Prostate gland (tissue), 2 donors: ENCODE measurements at regions not wholly inside any gene's neighbourhood (a gene's known extent, or its start where the extent isn't known, plus 50 kb on each side); places are given as distances from the start of the nearest gene placed in this dataset.

Experiments used
- DNase-seq: peaks from one replicate; pipeline ENCODE4 v3.0.0-alpha.2; 2019; ENCODE audit warnings: low spot score
- H3K27ac ChIP-seq, 2 donors: fragments of 200-600 bp; sonication (generic); 2 replicates each; pipeline ENCODE4 v1.5.1; 2017 to 2019
- H3K27me3 ChIP-seq: fragments of 200-600 bp; sonication (generic); replicated peaks from 2 replicates; pipeline ENCODE4 v1.5.1; 2019; ENCODE audit not compliant: insufficient read depth
- H3K36me3 ChIP-seq, 2 donors: fragments of 200-600 bp; sonication (generic); 1 replicate in 1 of 2; 2 replicates in 1 of 2; pipeline versions ENCODE4 v1.5.1 to v1.8.1; 2017 to 2019
- H3K4me1 ChIP-seq: fragments of 200-600 bp; sonication (generic); replicated peaks from 2 replicates; pipeline ENCODE4 v1.5.1; 2019
- H3K4me3 ChIP-seq, 2 donors: fragments of 200-600 bp; sonication (generic); 2 replicates each; pipeline ENCODE4 v1.5.1; 2017 to 2019
- H3K9me3 ChIP-seq: fragments of 200-600 bp; sonication (generic); 2 replicates; pipeline ENCODE4 v1.5.1; 2017
- POLR2A ChIP-seq: fragments of 450-650 bp; IDR thresholded peaks from one replicate; pipeline ENCODE4 v1.6.1; 2016; ENCODE audit warnings: antibody characterized with exemption, mild to moderate bottlenecking
- POLR2AphosphoS5 ChIP-seq: sonication (generic); formaldehyde crosslinking; IDR thresholded peaks from one replicate; pipeline ENCODE4 v1.6.1; 2017; ENCODE audit warnings: antibody characterized with exemption
- WGBS: methylation state at CpG from one replicate; pipeline ENCODE4 v1.1.5; 2018; 5-methylcytosine and 5-hydroxymethylcytosine counted together
- intact Hi-C: fragments of 100-400 bp; cut with DNase I; formaldehyde crosslinking; loops from one replicate; pipeline ENCODE4 v1.14.2; 2022
- TF ChIP-seq, protein P1 (sequence below), 4 experiments: fragments of 200-600 bp in 2 of 4; fragments of 450-650 bp in 2 of 4; sonication (generic) in 2 of 4; IDR thresholded peaks; 1 replicate in 3 of 4; 2 replicates in 1 of 4; pipeline ENCODE4 v1.5.1; 2016 to 2019; ENCODE audit warnings: antibody characterized with exemption in 4 of 4, mild to moderate bottlenecking in 2 of 4, moderate library complexity in 2 of 4

DNA sequence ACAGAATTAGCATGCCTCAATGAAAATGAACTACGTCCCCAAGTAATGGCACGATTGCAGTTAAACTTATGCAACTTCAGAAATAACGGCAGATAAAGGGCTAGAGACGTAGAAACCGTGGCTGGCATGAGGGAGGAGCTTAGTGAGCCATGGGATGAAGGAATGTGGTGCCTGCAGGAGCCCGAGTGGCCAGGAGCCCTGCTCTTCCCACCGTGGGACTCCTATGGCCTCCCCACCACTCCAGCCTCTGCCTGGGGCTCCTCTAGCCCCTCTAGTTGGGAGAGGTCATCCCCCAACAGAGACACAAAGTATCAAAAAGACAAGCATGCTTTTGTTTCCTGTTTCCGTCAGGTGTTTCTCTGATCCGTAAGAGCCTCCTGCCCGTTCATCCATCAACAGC, 75.1 kb upstream of the BHLHE23 start:
- WGBS = 37% methylated on average over 10 of the region's 10 CpGs
- no peaks in the 10 kb centered on the region for H3K4me1 ChIP-seq
- no peak overlapping the region for H3K4me3 ChIP-seq
- TF ChIP-seq, protein P1, sequence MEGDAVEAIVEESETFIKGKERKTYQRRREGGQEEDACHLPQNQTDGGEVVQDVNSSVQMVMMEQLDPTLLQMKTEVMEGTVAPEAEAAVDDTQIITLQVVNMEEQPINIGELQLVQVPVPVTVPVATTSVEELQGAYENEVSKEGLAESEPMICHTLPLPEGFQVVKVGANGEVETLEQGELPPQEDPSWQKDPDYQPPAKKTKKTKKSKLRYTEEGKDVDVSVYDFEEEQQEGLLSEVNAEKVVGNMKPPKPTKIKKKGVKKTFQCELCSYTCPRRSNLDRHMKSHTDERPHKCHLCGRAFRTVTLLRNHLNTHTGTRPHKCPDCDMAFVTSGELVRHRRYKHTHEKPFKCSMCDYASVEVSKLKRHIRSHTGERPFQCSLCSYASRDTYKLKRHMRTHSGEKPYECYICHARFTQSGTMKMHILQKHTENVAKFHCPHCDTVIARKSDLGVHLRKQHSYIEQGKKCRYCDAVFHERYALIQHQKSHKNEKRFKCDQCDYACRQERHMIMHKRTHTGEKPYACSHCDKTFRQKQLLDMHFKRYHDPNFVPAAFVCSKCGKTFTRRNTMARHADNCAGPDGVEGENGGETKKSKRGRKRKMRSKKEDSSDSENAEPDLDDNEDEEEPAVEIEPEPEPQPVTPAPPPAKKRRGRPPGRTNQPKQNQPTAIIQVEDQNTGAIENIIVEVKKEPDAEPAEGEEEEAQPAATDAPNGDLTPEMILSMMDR (IDR thresholded peaks at IDR 0.05) = no peak
- TF ChIP-seq POLR2A (no peak), POLR2AphosphoS5 (no peak)
- intact Hi-C loops = no loop called here
- DNase-seq = no peak
- H3K27me3 ChIP-seq = peaks cover 8% of the 10 kb centered on the region
- no peaks in the 10 kb centered on the region for H3K9me3 ChIP-seq
- H3K36me3 ChIP-seq = no peaks in the 10 kb centered on the region
- no peak overlapping the region for H3K27ac ChIP-seq

DNA sequence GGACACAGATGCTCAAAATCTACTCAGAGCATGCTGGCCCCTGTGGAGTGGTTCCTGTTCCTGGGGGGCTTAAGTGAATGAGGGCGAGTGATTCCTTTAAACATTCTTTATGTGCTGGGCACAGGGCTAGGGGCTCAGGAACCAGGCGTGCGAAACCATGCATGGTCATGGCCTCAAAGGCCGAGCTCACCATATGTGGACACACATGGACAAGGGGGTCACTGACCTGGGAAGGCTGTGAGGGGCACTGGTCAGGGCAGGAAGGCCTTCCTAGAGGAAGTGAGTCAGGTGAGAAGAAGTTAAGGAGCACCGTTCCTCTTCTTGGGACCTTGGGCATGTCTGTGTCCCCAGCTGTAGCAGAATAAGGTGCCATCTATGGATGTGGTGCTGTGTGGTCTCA, 74.6 kb upstream of the BHLHE23 start:
- TF ChIP-seq, protein P1 (IDR thresholded peaks at IDR 0.05) = no peak
- TF ChIP-seq POLR2A = no peak
- no peak for TF ChIP-seq POLR2AphosphoS5
- no peaks in the 10 kb centered on the region for H3K4me1 ChIP-seq
- intact Hi-C loops = no loop called here
- no peaks in the 10 kb centered on the region for H3K9me3 ChIP-seq
- no peak overlapping the region for H3K27ac ChIP-seq
- H3K27me3 ChIP-seq = peaks cover 8% of the 10 kb centered on the region
- WGBS = 59% methylated on average over 5 of the region's 5 CpGs
- no peak overlapping the region for H3K4me3 ChIP-seq
- no peak for DNase-seq
- H3K36me3 ChIP-seq = no peaks in the 10 kb centered on the region

DNA sequence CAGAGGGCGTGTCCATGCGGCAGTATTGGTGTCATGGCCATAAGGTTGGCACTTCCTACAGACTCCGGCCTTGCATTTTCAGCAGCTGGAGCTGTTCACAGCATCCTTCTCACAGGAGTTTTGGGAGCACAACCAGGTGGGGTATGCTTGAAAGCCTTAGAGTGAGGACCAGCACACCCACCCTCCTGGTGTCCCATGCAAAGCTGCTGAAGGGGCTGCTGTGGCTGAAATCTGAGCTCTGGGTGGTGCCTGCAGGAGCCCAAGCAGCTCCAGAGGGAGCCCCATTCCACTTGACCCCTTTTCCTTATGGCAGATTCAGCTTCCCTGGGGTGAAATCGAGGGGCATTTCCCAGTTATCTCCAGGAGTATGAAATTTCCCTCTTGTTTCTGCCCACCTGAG, 74.0 kb upstream of the BHLHE23 start:
- Histone ChIP-seq H3K27ac (no peak overlapping the region), H3K4me1 (no peaks in the 10 kb centered on the region), H3K9me3 (no peaks in the 10 kb centered on the region), H3K27me3 (peaks cover 8% of the 10 kb centered on the region), H3K36me3 (no peaks in the 10 kb centered on the region), H3K4me3 (no peak overlapping the region)
- WGBS = 74% methylated on average over 4 of the region's 4 CpGs
- intact Hi-C loops = no loop called here
- DNase-seq = no peak
- TF ChIP-seq, protein P1 (IDR thresholded peaks at IDR 0.05) = no peak
- TF ChIP-seq POLR2AphosphoS5 (no peak), POLR2A (no peak)

DNA sequence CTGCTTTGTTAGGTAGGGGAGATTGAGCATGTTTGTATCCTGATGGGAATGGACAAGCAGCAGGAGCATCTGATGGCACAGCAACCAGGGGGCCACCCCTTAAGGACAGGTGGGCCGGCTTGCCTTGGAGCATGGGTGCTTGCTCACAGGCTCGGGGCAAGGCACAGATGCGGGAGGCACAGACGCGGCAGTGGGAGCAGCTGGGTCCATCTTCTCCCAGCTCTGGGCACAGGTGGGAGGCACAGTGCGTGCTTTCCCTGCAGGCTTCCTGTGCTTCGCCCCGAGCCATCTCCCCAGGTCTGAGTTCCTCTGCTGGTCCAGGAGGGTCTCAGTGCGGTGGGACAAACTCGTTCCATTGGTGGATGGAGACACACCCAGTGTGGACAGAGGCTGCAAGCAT, 73.6 kb upstream of the BHLHE23 start:
- TF ChIP-seq POLR2AphosphoS5 (no peak), POLR2A (no peak)
- TF ChIP-seq, protein P1 (IDR thresholded peaks at IDR 0.05) = no peak
- intact Hi-C loops = no loop called here
- H3K27me3 ChIP-seq = peaks cover 8% of the 10 kb centered on the region
- H3K36me3 ChIP-seq = no peaks in the 10 kb centered on the region
- 79% methylated on average over 10 of the region's 10 CpGs for WGBS
- no peak overlapping the region for H3K4me3 ChIP-seq
- no peak for DNase-seq
- H3K27ac ChIP-seq = no peak overlapping the region
- no peaks in the 10 kb centered on the region for H3K9me3 ChIP-seq
- H3K4me1 ChIP-seq = no peaks in the 10 kb centered on the region

DNA sequence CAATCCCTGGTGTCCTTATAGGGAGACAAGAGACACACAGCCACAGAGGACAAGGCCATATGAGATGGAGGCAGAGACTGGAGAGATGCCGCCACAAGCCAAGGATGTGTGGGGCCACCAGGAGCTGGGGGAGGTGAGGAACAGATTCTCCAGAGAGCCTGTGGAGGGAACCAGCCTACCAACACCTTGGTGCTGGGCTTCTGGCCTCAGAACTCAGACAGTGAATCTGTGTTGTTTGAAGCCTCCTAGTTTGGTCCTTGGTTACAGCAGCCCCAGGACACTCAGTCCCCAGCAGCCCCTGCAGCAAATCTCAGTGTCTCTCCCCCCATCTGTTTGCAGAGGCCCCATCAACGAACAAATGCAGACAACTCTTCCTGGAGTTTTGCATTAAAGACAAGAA, 73.2 kb upstream of the BHLHE23 start:
- Histone ChIP-seq H3K36me3 (no peaks in the 10 kb centered on the region), H3K4me1 (no peaks in the 10 kb centered on the region), H3K9me3 (no peaks in the 10 kb centered on the region), H3K4me3 (no peak overlapping the region), H3K27me3 (peaks cover 8% of the 10 kb centered on the region), H3K27ac (no peak overlapping the region)
- TF ChIP-seq POLR2A = no peak
- TF ChIP-seq, protein P1 (IDR thresholded peaks at IDR 0.05) = no peak
- no peak for TF ChIP-seq POLR2AphosphoS5
- WGBS = 47% methylated on average over 2 of the region's 2 CpGs
- intact Hi-C loops = no loop called here
- no peak for DNase-seq
